GM06990 (cell line): ENCODE measurements at regions not wholly inside any gene's neighbourhood (a gene's known extent, or its start where the extent isn't known, plus 50 kb on each side); places are given as distances from the start of the nearest gene placed in this dataset.

Experiments used
- DNase-seq: peaks from one replicate; pipeline ENCODE4 v3.0.0-alpha.2; 2011; ENCODE audit not compliant: insufficient read length; ENCODE audit errors: extremely low read depth
- H3K27me3 ChIP-seq: replicated peaks from 2 replicates; pipeline ENCODE4 v1.6.0; 2011; ENCODE audit warnings: low read length; ENCODE audit not compliant: control insufficient read depth, insufficient read depth
- H3K36me3 ChIP-seq: 2 replicates; pipeline ENCODE4 v1.5.1; 2011; ENCODE audit warnings: low read length; ENCODE audit not compliant: control insufficient read depth, insufficient read depth
- H3K4me3 ChIP-seq: replicated peaks from 2 replicates; pipeline ENCODE4 v1.5.1; 2011; ENCODE audit warnings: low read depth, mild to moderate bottlenecking, control low read depth, low read length
- TF ChIP-seq, protein P1 (sequence below): IDR thresholded peaks from 2 replicates; pipeline ENCODE4 v1.5.1; 2011; ENCODE audit warnings: low read length, control low read depth, mild to moderate bottlenecking, inconsistent platforms; ENCODE audit not compliant: insufficient read depth, poor library complexity, severe bottlenecking

- Histone ChIP-seq H3K4me3 (no peak overlapping the region), H3K27me3 (no peaks in the 10 kb centered on the region; the same call in 1 of the 2 replicates), H3K36me3 (no peaks in the 10 kb centered on the region)
- TF ChIP-seq, protein P1, sequence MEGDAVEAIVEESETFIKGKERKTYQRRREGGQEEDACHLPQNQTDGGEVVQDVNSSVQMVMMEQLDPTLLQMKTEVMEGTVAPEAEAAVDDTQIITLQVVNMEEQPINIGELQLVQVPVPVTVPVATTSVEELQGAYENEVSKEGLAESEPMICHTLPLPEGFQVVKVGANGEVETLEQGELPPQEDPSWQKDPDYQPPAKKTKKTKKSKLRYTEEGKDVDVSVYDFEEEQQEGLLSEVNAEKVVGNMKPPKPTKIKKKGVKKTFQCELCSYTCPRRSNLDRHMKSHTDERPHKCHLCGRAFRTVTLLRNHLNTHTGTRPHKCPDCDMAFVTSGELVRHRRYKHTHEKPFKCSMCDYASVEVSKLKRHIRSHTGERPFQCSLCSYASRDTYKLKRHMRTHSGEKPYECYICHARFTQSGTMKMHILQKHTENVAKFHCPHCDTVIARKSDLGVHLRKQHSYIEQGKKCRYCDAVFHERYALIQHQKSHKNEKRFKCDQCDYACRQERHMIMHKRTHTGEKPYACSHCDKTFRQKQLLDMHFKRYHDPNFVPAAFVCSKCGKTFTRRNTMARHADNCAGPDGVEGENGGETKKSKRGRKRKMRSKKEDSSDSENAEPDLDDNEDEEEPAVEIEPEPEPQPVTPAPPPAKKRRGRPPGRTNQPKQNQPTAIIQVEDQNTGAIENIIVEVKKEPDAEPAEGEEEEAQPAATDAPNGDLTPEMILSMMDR: no peak
- DNase-seq: no peak
Observed at GRCh38 chr15:70251246-70251990, 153.7 kb upstream of the TLE3 start.

GRCh38 chr15:70250208-70251201 lies 152.8 kb upstream of the TLE3 start:
- TF ChIP-seq, protein P1: no peak
- Histone ChIP-seq H3K27me3 (no peaks in the 10 kb centered on the region), H3K36me3 (no peaks in the 10 kb centered on the region), H3K4me3 (no peak overlapping the region)
- no peak for DNase-seq

DNA sequence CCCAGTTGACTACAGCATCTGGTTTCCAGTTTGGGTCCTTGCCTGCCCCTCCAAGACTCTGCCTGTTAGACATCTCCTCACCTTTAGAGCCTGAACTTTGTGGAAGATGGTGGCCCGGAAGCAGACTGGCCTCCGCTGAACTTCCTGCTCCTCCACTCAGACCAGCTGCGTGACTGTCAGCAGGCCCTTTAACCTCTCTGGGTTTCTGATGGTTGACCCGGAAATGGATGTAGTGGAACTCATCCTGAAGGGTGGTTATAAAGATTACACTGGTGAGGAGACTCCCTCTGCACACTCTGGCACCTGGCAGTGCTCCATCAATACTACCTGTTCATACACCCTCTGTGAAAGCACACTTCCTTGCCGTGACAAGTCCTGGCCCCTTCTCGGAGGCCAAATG lies 151.9 kb upstream of the TLE3 start:
- TF ChIP-seq, protein P1: no peak
- no peak overlapping the region for H3K4me3 ChIP-seq
- no peaks in the 10 kb centered on the region for H3K36me3 ChIP-seq
- no peak for DNase-seq
- H3K27me3 ChIP-seq: no peaks in the 10 kb centered on the region

- H3K4me3 ChIP-seq: no peak overlapping the region
- TF ChIP-seq, protein P1: no peak
- no peaks in the 10 kb centered on the region for H3K27me3 ChIP-seq
- H3K36me3 ChIP-seq: no peaks in the 10 kb centered on the region
- DNase-seq: no peak
Observed at GRCh38 chr15:70248116-70249025, 150.7 kb upstream of the TLE3 start.

DNA sequence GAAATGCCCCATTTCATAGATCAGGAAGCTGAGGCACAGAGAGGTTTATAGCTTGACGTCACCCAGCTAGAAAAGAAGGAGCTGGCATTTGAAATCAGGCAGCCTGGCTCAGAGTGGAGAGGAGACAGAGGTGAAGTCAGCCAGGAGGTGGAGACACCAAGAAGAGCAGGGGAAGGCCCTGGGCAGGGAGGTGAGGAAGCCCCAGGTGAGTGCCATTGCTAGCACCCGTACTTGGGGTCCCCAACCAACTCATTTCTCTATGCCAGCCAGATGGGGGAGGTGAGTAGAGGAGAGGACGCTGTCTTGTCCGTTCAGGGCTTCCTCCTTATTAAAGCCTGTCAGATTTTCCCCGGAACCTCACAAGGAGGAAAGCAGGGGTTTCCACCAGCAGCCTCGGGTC lies 149.6 kb upstream of the TLE3 start:
- Histone ChIP-seq H3K4me3 (no peak overlapping the region), H3K27me3 (no peaks in the 10 kb centered on the region), H3K36me3 (no peaks in the 10 kb centered on the region)
- TF ChIP-seq, protein P1: no peak
- no peak for DNase-seq
